IPS-NIHi11 (cell line): ENCODE measurements at regions not wholly inside any gene's neighbourhood (a gene's known extent, or its start where the extent isn't known, plus 50 kb on each side); places are given as distances from the start of the nearest gene placed in this dataset.

ENCODE experiments used
- DNase-seq: peaks from one replicate; pipeline ENCODE4 v3.0.0; 2012; ENCODE audit warnings: mixed read lengths, low spot score

- peak; percentile 33 for DNase-seq
These were observed 53.4 kb downstream of the GAS1 start for GRCh38 chr9:86893811-86894490.

- no peak for DNase-seq
These were observed 54.7 kb downstream of the GAS1 start for GRCh38 chr9:86892576-86892975.

- no peak for DNase-seq
These were observed 55.3 kb downstream of the GAS1 start for GRCh38 chr9:86891886-86892437.

GRCh38 chr9:86891091-86891490 lies 56.2 kb downstream of the GAS1 start:
- no peak for DNase-seq

GRCh38 chr9:86885232-86885631 lies 62.1 kb downstream of the GAS1 start:
- DNase-seq = peak; percentile 17

GRCh38 chr9:86876621-86877196 lies 70.6 kb downstream of the GAS1 start:
- DNase-seq = no peak

- DNase-seq = no peak
These were observed 78.7 kb downstream of the GAS1 start for GRCh38 chr9:86868616-86869015.

- DNase-seq = peak; percentile 18
These were observed 79.4 kb downstream of the GAS1 start for GRCh38 chr9:86867804-86868313.

GRCh38 chr9:86865952-86866351 lies 81.4 kb downstream of the GAS1 start:
- DNase-seq = no peak

- DNase-seq = no peak
These were observed 87.3 kb downstream of the GAS1 start for GRCh38 chr9:86860006-86860405.

- DNase-seq = no peak
These were observed 88.2 kb downstream of the GAS1 start for GRCh38 chr9:86859056-86859455.

GRCh38 chr9:86858009-86858408 lies 89.3 kb downstream of the GAS1 start:
- DNase-seq = no peak

GRCh38 chr9:86856259-86856658 lies 91.0 kb downstream of the GAS1 start:
- DNase-seq = no peak

- peak; percentile 81 for DNase-seq
These were observed 92.3 kb downstream of the GAS1 start for GRCh38 chr9:86854898-86855523.

GRCh38 chr9:86846656-86847055 lies 100.7 kb downstream of the GAS1 start:
- DNase-seq = no peak

- no peak for DNase-seq
These were observed 104.1 kb downstream of the GAS1 start for GRCh38 chr9:86843206-86843605.

GRCh38 chr9:86842573-86842972 lies 104.7 kb downstream of the GAS1 start:
- DNase-seq = no peak

GRCh38 chr9:86839522-86839921 lies 107.8 kb downstream of the GAS1 start:
- no peak for DNase-seq

- no peak for DNase-seq
These were observed 108.5 kb downstream of the GAS1 start for GRCh38 chr9:86838519-86839497.

GRCh38 chr9:86837345-86837744 lies 110.0 kb downstream of the GAS1 start:
- no peak for DNase-seq

- DNase-seq = no peak
These were observed 110.5 kb downstream of the GAS1 start for GRCh38 chr9:86836797-86837196.

GRCh38 chr9:86836266-86836665 lies 111.0 kb downstream of the GAS1 start:
- DNase-seq = no peak
